Osteocyte (in vitro differentiated cells): ENCODE measurements at regions not wholly inside any gene's neighbourhood (a gene's known extent, or its start where the extent isn't known, plus 50 kb on each side); places are given as distances from the start of the nearest gene placed in this dataset.

ENCODE experiments used
- DNase-seq: peaks from one replicate; pipeline ENCODE4 v3.0.0; 2021; ENCODE audit warnings: mixed read lengths; ENCODE audit not compliant: unreplicated experiment; ENCODE audit errors: extremely low spot score
- H3K27ac Mint-ChIP-seq: one replicate; pipeline ENCODE4 v1.8.0; 2021; ENCODE audit warnings: mild to moderate bottlenecking, mixed read lengths; ENCODE audit not compliant: unreplicated experiment
- H3K27me3 Mint-ChIP-seq: one replicate; pipeline ENCODE4 v1.8.0; 2021; ENCODE audit warnings: mixed read lengths; ENCODE audit not compliant: unreplicated experiment
- H3K36me3 Mint-ChIP-seq: one replicate; pipeline ENCODE4 v1.8.0; 2021; ENCODE audit warnings: mixed read lengths; ENCODE audit not compliant: unreplicated experiment
- H3K4me1 Mint-ChIP-seq: one replicate; pipeline ENCODE4 v1.8.0; 2021; ENCODE audit warnings: mixed read lengths; ENCODE audit not compliant: unreplicated experiment
- H3K4me3 Mint-ChIP-seq: one replicate; pipeline ENCODE4 v1.8.0; 2021; ENCODE audit warnings: mild to moderate bottlenecking, moderate library complexity, mixed read lengths; ENCODE audit not compliant: unreplicated experiment
- H3K9me3 Mint-ChIP-seq: one replicate; pipeline ENCODE4 v1.8.0; 2021; ENCODE audit warnings: mixed read lengths; ENCODE audit not compliant: unreplicated experiment
- TF ChIP-seq, protein P1 (sequence below): fragments of 200-600 bp; sonication (generic); IDR thresholded peaks from 2 replicates; pipeline ENCODE4 v1.5.0; 2021; ENCODE audit warnings: antibody characterized with exemption, mild to moderate bottlenecking, moderate library complexity

DNA sequence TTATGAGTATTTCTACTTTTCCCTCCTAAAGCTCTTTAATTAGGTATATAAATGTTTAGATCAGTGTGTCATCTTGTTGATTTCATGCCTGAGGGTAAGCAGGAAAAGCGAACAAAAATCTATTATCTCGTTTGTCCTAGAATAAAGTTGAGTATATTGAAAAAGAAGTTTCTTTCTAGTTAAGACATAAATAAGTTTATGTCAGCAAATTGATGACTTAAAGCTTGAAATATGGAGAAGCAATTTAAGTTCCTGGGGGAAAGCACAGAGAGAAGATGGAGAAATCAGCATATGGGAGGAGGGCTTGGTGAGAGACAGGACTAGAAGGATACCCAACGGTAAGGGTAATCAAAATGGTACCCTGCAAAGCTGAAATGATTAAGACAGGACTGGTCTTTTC lies 813.4 kb downstream of the MTRR start:
- Mint-ChIP-seq H3K27me3 (no peaks in the 10 kb centered on the region), H3K9me3 (peaks cover 11% of the 10 kb centered on the region), H3K4me3 (no peak overlapping the region), H3K36me3 (no peaks in the 10 kb centered on the region), H3K4me1 (peaks cover 6% of the 10 kb centered on the region), H3K27ac (no peak overlapping the region)
- TF ChIP-seq, protein P1, sequence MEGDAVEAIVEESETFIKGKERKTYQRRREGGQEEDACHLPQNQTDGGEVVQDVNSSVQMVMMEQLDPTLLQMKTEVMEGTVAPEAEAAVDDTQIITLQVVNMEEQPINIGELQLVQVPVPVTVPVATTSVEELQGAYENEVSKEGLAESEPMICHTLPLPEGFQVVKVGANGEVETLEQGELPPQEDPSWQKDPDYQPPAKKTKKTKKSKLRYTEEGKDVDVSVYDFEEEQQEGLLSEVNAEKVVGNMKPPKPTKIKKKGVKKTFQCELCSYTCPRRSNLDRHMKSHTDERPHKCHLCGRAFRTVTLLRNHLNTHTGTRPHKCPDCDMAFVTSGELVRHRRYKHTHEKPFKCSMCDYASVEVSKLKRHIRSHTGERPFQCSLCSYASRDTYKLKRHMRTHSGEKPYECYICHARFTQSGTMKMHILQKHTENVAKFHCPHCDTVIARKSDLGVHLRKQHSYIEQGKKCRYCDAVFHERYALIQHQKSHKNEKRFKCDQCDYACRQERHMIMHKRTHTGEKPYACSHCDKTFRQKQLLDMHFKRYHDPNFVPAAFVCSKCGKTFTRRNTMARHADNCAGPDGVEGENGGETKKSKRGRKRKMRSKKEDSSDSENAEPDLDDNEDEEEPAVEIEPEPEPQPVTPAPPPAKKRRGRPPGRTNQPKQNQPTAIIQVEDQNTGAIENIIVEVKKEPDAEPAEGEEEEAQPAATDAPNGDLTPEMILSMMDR = no peak
- no peak for DNase-seq

DNA sequence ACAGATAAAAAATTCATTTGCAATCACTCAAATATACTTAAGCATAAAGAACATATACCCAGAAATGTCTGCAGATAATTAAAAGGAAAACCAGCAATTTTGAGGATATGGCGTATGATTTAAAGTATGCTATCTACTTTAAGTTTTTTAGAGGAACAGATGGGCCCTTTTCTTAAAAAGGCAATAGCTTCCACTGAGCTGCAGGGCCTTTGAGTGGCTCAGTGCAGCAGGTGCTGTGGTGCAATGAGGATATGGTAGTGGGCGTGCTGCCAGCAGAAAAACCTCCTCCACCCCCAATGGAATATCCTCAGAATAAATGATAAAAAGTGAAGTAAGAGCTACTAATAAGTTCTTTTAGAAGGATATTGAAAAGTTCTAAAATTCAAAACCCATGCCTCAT lies 814.5 kb downstream of the MTRR start:
- H3K9me3 Mint-ChIP-seq = peaks cover 6% of the 10 kb centered on the region
- no peak for DNase-seq
- H3K4me3 Mint-ChIP-seq = no peak overlapping the region
- H3K4me1 Mint-ChIP-seq = peaks cover 6% of the 10 kb centered on the region
- H3K27me3 Mint-ChIP-seq = no peaks in the 10 kb centered on the region
- TF ChIP-seq, protein P1 = no peak
- no peak overlapping the region for H3K27ac Mint-ChIP-seq
- H3K36me3 Mint-ChIP-seq = no peaks in the 10 kb centered on the region

- Mint-ChIP-seq H3K4me3 (no peak overlapping the region), H3K4me1 (peaks cover 6% of the 10 kb centered on the region), H3K9me3 (no peaks in the 10 kb centered on the region), H3K27ac (no peak overlapping the region), H3K27me3 (no peaks in the 10 kb centered on the region), H3K36me3 (no peaks in the 10 kb centered on the region)
- TF ChIP-seq, protein P1 = no peak
- no peak for DNase-seq
Observed at GRCh38 chr5:8685704-8686103, 816.8 kb downstream of the MTRR start.

DNA sequence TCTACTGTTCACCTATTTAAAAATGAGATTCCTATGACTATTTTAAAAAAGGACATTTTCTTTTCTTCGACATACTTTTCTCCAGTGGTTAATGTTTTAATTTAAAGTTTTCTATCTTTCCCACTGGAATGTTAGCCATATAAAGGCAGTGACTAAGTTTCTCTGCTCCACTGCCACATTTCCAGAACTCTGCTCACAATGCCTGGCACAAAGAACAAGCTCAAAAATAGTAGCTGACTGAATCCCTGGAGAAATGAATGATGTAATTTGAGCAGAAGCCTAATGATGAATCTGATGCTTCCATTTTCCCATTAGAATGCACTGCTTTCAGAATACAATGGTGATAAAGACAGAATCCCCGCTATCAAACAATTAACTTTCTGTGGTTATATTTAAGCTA lies 817.8 kb downstream of the MTRR start:
- DNase-seq = no peak

DNA sequence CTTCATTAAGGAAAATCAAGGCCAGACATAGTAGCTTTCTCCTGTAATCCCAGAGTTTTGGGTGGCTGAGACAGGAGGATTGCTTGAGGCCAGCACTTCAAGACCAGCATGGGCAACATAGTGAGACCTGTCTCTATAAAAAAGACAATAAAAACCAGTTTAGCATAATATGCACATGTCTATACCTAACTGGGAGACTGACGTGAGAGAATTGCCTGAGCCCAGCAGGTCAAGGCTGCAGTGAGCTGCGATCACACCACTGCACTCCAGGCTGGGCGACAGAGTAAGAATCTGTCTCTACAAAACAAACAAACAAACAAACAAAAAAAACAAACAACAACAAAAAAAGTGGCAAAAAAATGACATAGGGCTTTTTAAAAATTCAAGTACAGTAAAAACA lies 820.8 kb downstream of the MTRR start:
- Mint-ChIP-seq H3K27me3 (no peaks in the 10 kb centered on the region), H3K4me1 (peaks cover 6% of the 10 kb centered on the region), H3K27ac (no peak overlapping the region), H3K9me3 (no peaks in the 10 kb centered on the region), H3K4me3 (no peak overlapping the region), H3K36me3 (no peaks in the 10 kb centered on the region)
- TF ChIP-seq, protein P1 = no peak
- no peak for DNase-seq

More for the DNA sequence above, 817.8 kb downstream of the MTRR start:
- Mint-ChIP-seq H3K4me1 (peaks cover 6% of the 10 kb centered on the region), H3K27me3 (no peaks in the 10 kb centered on the region), H3K36me3 (no peaks in the 10 kb centered on the region), H3K9me3 (no peaks in the 10 kb centered on the region), H3K4me3 (no peak overlapping the region), H3K27ac (no peak overlapping the region)
- TF ChIP-seq, protein P1 = no peak
